Keratinocyte (primary cell): ENCODE measurements at regions not wholly inside any gene's neighbourhood (a gene's known extent, or its start where the extent isn't known, plus 50 kb on each side); places are given as distances from the start of the nearest gene placed in this dataset.

ENCODE experiments used
- DNase-seq: peaks from one replicate; pipeline ENCODE4 v3.0.0-alpha.2; 2011; ENCODE audit warnings: low read depth, missing footprints, low spot score
- FAIRE-seq: peaks from 2 replicates; lab custom pipeline; 2011; peaks lifted over from hg19 to GRCh38; lab: Jason Lieb, UNC
- H2AFZ ChIP-seq: 2 replicates; pipeline ENCODE4 v1.6.0; 2012; ENCODE audit warnings: low read length, control low read depth, inconsistent platforms; ENCODE audit not compliant: control insufficient read depth
- H3K27ac ChIP-seq: 2 replicates; pipeline ENCODE4 v1.5.1; 2011; ENCODE audit warnings: low read length; ENCODE audit not compliant: control insufficient read depth, insufficient read depth
- H3K27me3 ChIP-seq: 3 replicates; pipeline ENCODE4 v1.6.0; 2011; ENCODE audit warnings: low read length; ENCODE audit not compliant: control insufficient read depth, insufficient read depth; ENCODE audit errors: extremely low read depth
- H3K36me3 ChIP-seq, 2 experiments: 2 replicates in 1 of 2; 3 replicates in 1 of 2; pipeline ENCODE4 v1.5.1; 2011; ENCODE audit warnings: low read length in 2 of 2, mild to moderate bottlenecking in 1 of 2; ENCODE audit not compliant: control insufficient read depth in 2 of 2, insufficient read depth in 2 of 2; ENCODE audit errors: extremely low read depth in 1 of 2
- H3K4me1 ChIP-seq: 3 replicates; pipeline ENCODE4 v1.5.1; 2011; ENCODE audit warnings: low read length; ENCODE audit not compliant: control insufficient read depth, insufficient read depth; ENCODE audit errors: extremely low read depth
- H3K4me2 ChIP-seq: 3 replicates; pipeline ENCODE4 v1.6.0; 2011; ENCODE audit warnings: low read depth, low read length; ENCODE audit not compliant: control insufficient read depth, insufficient read depth; ENCODE audit errors: extremely low read depth
- H3K4me3 ChIP-seq, 3 experiments: fragments of 200-600 bp in 1 of 3; sonication (generic) in 1 of 3; 2 replicates in 2 of 3; 3 replicates in 1 of 3; pipeline ENCODE4 v1.5.1; 2011 to 2016; ENCODE audit warnings: low read length in 3 of 3, mild to moderate bottlenecking in 3 of 3, control low read depth in 2 of 3, inconsistent platforms in 1 of 3, low read depth in 1 of 3, mixed read lengths in 1 of 3, mixed run types in 1 of 3, moderate library complexity in 1 of 3; ENCODE audit not compliant: control insufficient read depth in 2 of 3, insufficient read depth in 2 of 3; ENCODE audit errors: extremely low read depth in 1 of 3
- H3K79me2 ChIP-seq: 2 replicates; pipeline ENCODE4 v1.6.0; 2012; ENCODE audit warnings: low read length; ENCODE audit not compliant: control insufficient read depth, insufficient read depth
- H3K9ac ChIP-seq: 3 replicates; pipeline ENCODE4 v1.6.0; 2011; ENCODE audit warnings: low read length; ENCODE audit not compliant: control insufficient read depth, insufficient read depth; ENCODE audit errors: extremely low read depth
- H3K9me1 ChIP-seq: 3 replicates; pipeline ENCODE4 v1.6.0; 2011; ENCODE audit warnings: low read length; ENCODE audit not compliant: control insufficient read depth, insufficient read depth; ENCODE audit errors: extremely low read depth
- H3K9me3 ChIP-seq: 2 replicates; pipeline ENCODE4 v1.5.1; 2012; ENCODE audit warnings: low read depth, low read length; ENCODE audit not compliant: control insufficient read depth
- H4K20me1 ChIP-seq: 3 replicates; pipeline ENCODE4 v1.6.0; 2011; ENCODE audit warnings: low read length; ENCODE audit not compliant: control insufficient read depth, insufficient read depth; ENCODE audit errors: extremely low read depth
- EZH2 ChIP-seq: IDR thresholded peaks from one replicate; pipeline ENCODE4 v1.6.1; 2012; ENCODE audit warnings: inconsistent platforms, mild to moderate bottlenecking, low read length, moderate library complexity
- dilution Hi-C: fragments of 300-500 bp; cut with MboI; formaldehyde crosslinking; loops from one replicate; pipeline ENCODE4 v1.7.0; 2020; ENCODE audit warnings: low sequenced_read_pairs; ENCODE audit not compliant: extremely low pct_ligation_motif_present
- TF ChIP-seq, protein P1 (sequence below), 3 experiments: IDR thresholded peaks in 1 of 3; conservative IDR thresholded peaks in 1 of 3; optimal IDR thresholded peaks in 1 of 3; 2 replicates in 2 of 3; 3 replicates in 1 of 3; pipeline versions ENCODE3 to v1.5.1; 2011; ENCODE audit warnings: low read length in 3 of 3, mild to moderate bottlenecking in 3 of 3, moderate library complexity in 2 of 3, control low read depth in 1 of 3, inconsistent platforms in 1 of 3; ENCODE audit not compliant: insufficient read depth in 2 of 3; ENCODE audit errors: extremely low read depth in 1 of 3

GRCh38 chr15:39461536-39462130, 119.2 kb upstream of the THBS1 start:
- Histone ChIP-seq H3K9me1 (no peaks in the 10 kb centered on the region), H3K9me3 (no peaks in the 10 kb centered on the region), H3K79me2 (no peaks in the 10 kb centered on the region), H3K36me3 (no peaks in the 10 kb centered on the region), H3K9ac (no peak overlapping the region), H3K4me3 (no peak overlapping the region), H3K27ac (no peak overlapping the region), H3K4me2 (no peak overlapping the region), H3K27me3 (no peaks in the 10 kb centered on the region), H3K4me1 (no peaks in the 10 kb centered on the region), H2AFZ (no peak overlapping the region), H4K20me1 (no peaks in the 10 kb centered on the region)
- DNase-seq (no peak), FAIRE-seq (no peak)
- dilution Hi-C loops, result no loop called here
- TF ChIP-seq EZH2, result no peak
- TF ChIP-seq, protein P1, sequence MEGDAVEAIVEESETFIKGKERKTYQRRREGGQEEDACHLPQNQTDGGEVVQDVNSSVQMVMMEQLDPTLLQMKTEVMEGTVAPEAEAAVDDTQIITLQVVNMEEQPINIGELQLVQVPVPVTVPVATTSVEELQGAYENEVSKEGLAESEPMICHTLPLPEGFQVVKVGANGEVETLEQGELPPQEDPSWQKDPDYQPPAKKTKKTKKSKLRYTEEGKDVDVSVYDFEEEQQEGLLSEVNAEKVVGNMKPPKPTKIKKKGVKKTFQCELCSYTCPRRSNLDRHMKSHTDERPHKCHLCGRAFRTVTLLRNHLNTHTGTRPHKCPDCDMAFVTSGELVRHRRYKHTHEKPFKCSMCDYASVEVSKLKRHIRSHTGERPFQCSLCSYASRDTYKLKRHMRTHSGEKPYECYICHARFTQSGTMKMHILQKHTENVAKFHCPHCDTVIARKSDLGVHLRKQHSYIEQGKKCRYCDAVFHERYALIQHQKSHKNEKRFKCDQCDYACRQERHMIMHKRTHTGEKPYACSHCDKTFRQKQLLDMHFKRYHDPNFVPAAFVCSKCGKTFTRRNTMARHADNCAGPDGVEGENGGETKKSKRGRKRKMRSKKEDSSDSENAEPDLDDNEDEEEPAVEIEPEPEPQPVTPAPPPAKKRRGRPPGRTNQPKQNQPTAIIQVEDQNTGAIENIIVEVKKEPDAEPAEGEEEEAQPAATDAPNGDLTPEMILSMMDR (optimal IDR thresholded peaks at IDR 0.05 in 1 of 3, IDR thresholded peaks at IDR 0.05 in 1 of 3, conservative IDR thresholded peaks at IDR 0.05 in 1 of 3; ENCODE audit: extremely low read depth in 1 of 3, insufficient read depth in 2 of 3, low read length in 3 of 3), result no peak

GRCh38 chr15:39462691-39463090, 118.2 kb upstream of the THBS1 start:
- H3K27ac ChIP-seq, result no peak overlapping the region
- no peak overlapping the region for H3K9ac ChIP-seq
- no peaks in the 10 kb centered on the region for H3K9me1 ChIP-seq
- no peak overlapping the region for H3K4me2 ChIP-seq
- H3K79me2 ChIP-seq, result no peaks in the 10 kb centered on the region
- H3K36me3 ChIP-seq, result no peaks in the 10 kb centered on the region
- H3K9me3 ChIP-seq, result no peaks in the 10 kb centered on the region
- H4K20me1 ChIP-seq, result no peaks in the 10 kb centered on the region
- H3K4me3 ChIP-seq, result no peak overlapping the region
- H2AFZ ChIP-seq, result no peak overlapping the region
- TF ChIP-seq, protein P1 (optimal IDR thresholded peaks at IDR 0.05 in 1 of 3, IDR thresholded peaks at IDR 0.05 in 1 of 3, conservative IDR thresholded peaks at IDR 0.05 in 1 of 3; ENCODE audit: extremely low read depth in 1 of 3, insufficient read depth in 2 of 3, low read length in 3 of 3), result no peak
- no peak for TF ChIP-seq EZH2
- DNase-seq (no peak), FAIRE-seq (no peak)
- H3K27me3 ChIP-seq, result no peaks in the 10 kb centered on the region
- dilution Hi-C loops, result no loop called here
- H3K4me1 ChIP-seq, result no peaks in the 10 kb centered on the region
